ENCODE measurements at regions not wholly inside any gene's neighbourhood (a gene's known extent, or its start where the extent isn't known, plus 50 kb on each side); places are given as distances from the start of the nearest gene placed in this dataset.

GRCh38 chr6:43910638-43911353 lies 140.8 kb downstream of the VEGFA start (continued):
- TF ChIP-seq KLF13 (tag; IDR thresholded peaks at IDR 0.05; ENCODE audit: borderline replicate concordance, low read depth) (no peak), COPS2 (conservative IDR thresholded peaks at IDR 0.05) (no peak), PPARD (CRISPR knock-in tag; IDR thresholded peaks at IDR 0.05) (no peak), POLR2H (tag; IDR thresholded peaks at IDR 0.05; ENCODE audit: low read depth) (no peak), ELF1 (tag; IDR thresholded peaks at IDR 0.05) (no peak), RBM39 (optimal IDR thresholded peaks at IDR 0.05; ENCODE audit: low read depth, low read length) (no peak), CEBPB (tag; IDR thresholded peaks at IDR 0.05) (peak; percentile 96), ARID3A (IDR thresholded peaks at IDR 0.05; ENCODE audit: borderline replicate concordance, low read depth, low read length) (no peak), ZSCAN29 (IDR thresholded peaks at IDR 0.05) (no peak), ZNF830 (CRISPR knock-in tag; IDR thresholded peaks at IDR 0.05) (no peak), KDM1A (IDR thresholded peaks at IDR 0.05) (peak in 1 of 2 experiments; percentile 83; a peak in 2 of 4 replicates), HNRNPUL1 (IDR thresholded peaks at IDR 0.05; ENCODE audit: low read length) (no peak), JUNB (CRISPR knock-in tag; conservative IDR thresholded peaks at IDR 0.05) (no peak), MCM3 (IDR thresholded peaks at IDR 0.05) (no peak), ILK (tag; IDR thresholded peaks at IDR 0.05; ENCODE audit: borderline replicate concordance, low read depth) (no peak), PRMT5 (CRISPR knock-in tag; IDR thresholded peaks at IDR 0.05) (no peak), ZBTB9 (CRISPR knock-in tag; IDR thresholded peaks at IDR 0.05) (no peak; the same call in 1 of the 2 replicates), MLX (CRISPR knock-in tag; conservative IDR thresholded peaks at IDR 0.05) (no peak), SUPT5H (IDR thresholded peaks at IDR 0.05) (no peak), KDM5B (IDR thresholded peaks at IDR 0.05; ENCODE audit: insufficient replicate concordance, low read depth, low read length) (peak; percentile 61), ZNF609 (CRISPR knock-in tag; IDR thresholded peaks at IDR 0.05; ENCODE audit: borderline replicate concordance) (no peak), ZFX (CRISPR knock-in tag; IDR thresholded peaks at IDR 0.05) (no peak)

Data from K562 (cell line).